SU-DHL-6 (cell line): ENCODE measurements at regions not wholly inside any gene's neighbourhood (a gene's known extent, or its start where the extent isn't known, plus 50 kb on each side); places are given as distances from the start of the nearest gene placed in this dataset.

ENCODE experiments used
- EZH2phosphoT487 ChIP-seq: fragments of 200-600 bp; sonication (generic), shearing (Covaris generic); conservative IDR thresholded peaks from 2 replicates; pipeline ENCODE4 v1.6.1; 2018; ENCODE audit warnings: mild to moderate bottlenecking, antibody characterized with exemption, low read length, moderate library complexity, mixed read lengths
- TF ChIP-seq, protein P1 (sequence below): fragments of 200-600 bp; sonication (generic); IDR thresholded peaks from one replicate; pipeline ENCODE4 v1.5.1; 2017; ENCODE audit warnings: antibody characterized with exemption, mild to moderate bottlenecking, low read length, moderate library complexity; ENCODE audit not compliant: insufficient read depth, poor library complexity, severe bottlenecking

DNA sequence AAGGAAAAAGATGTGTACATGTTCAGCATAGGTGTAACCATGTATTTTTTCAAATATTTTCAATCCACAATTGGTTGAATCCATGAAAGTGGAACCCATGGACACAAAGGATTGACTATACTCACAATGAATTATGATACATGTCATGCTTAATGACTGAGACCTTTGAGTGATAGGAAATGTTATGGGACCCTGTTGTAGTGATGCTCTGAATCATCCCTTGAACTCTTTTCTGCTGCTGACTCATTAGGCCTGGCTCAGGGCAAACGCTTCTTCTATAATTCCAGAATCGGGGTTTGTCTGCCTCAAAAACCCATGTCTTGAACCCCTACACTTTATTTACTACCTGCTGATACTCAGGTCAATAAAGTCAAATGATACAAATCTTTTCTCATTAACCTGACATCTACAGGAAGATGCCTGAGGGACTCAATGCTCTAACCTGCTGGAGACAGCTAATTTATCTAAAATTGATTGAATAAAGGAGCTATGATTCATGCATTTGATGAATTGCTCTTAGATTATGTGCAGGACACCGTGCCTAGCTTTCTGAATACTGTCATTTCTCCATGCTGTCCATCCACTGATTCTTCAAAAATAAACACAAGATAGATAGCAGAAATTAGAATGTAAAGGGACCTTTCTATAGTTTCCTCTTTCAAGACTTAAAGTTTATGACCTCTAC lies 260.1 kb downstream of the PRELID2 start:
- TF ChIP-seq, protein P1, sequence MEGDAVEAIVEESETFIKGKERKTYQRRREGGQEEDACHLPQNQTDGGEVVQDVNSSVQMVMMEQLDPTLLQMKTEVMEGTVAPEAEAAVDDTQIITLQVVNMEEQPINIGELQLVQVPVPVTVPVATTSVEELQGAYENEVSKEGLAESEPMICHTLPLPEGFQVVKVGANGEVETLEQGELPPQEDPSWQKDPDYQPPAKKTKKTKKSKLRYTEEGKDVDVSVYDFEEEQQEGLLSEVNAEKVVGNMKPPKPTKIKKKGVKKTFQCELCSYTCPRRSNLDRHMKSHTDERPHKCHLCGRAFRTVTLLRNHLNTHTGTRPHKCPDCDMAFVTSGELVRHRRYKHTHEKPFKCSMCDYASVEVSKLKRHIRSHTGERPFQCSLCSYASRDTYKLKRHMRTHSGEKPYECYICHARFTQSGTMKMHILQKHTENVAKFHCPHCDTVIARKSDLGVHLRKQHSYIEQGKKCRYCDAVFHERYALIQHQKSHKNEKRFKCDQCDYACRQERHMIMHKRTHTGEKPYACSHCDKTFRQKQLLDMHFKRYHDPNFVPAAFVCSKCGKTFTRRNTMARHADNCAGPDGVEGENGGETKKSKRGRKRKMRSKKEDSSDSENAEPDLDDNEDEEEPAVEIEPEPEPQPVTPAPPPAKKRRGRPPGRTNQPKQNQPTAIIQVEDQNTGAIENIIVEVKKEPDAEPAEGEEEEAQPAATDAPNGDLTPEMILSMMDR = no peak
- TF ChIP-seq EZH2phosphoT487 = no peak
